Activated naive CD8-positive, alpha-beta T cell treated with anti-CD3 and anti-CD28 coated beads, Interleukin-2, amount 10 ng/mL, durations not matched to agents 7 days and 5 days (primary cell): ENCODE measurements at regions not wholly inside any gene's neighbourhood (a gene's known extent, or its start where the extent isn't known, plus 50 kb on each side); places are given as distances from the start of the nearest gene placed in this dataset.

Experiments used
- ATAC-seq: fragments of 150-1000 bp; cut with Tn5 transposase; one replicate; pipeline ENCODE4 v1.10.0; 2021; ENCODE audit warnings: low read depth, moderate library complexity
- POLR2A ChIA-PET: fragments of 350-600 bp; sonication (Branson Sonifier 250); formaldehyde crosslinking; loops from one replicate; lab custom pipeline; 2021; ENCODE audit warnings: antibody characterized with exemption; lab: Charles Lee
- DNase-seq: peaks from one replicate; pipeline ENCODE4 v3.0.0; 2021
- H3K27ac Mint-ChIP-seq: one replicate; pipeline ENCODE4 v1.8.0; 2022; ENCODE audit warnings: mild to moderate bottlenecking, mixed read lengths
- H3K27me3 Mint-ChIP-seq: one replicate; pipeline ENCODE4 v1.8.0; 2022; ENCODE audit warnings: mild to moderate bottlenecking, moderate library complexity, mixed read lengths
- H3K36me3 Mint-ChIP-seq: one replicate; pipeline ENCODE4 v1.8.0; 2021; ENCODE audit warnings: mild to moderate bottlenecking, mixed read lengths
- H3K4me1 Mint-ChIP-seq: one replicate; pipeline ENCODE4 v1.8.0; 2021; ENCODE audit warnings: mixed read lengths
- H3K4me3 Mint-ChIP-seq: one replicate; pipeline ENCODE4 v1.8.0; 2022; ENCODE audit warnings: mild to moderate bottlenecking, moderate library complexity, mixed read lengths
- H3K9me3 Mint-ChIP-seq: one replicate; pipeline ENCODE4 v1.8.0; 2021; ENCODE audit warnings: mixed read lengths

GRCh38 chr1:69475021-69475420 lies 92.7 kb upstream of the LRRC7 start:
- H3K27ac Mint-ChIP-seq = no peak overlapping the region
- DNase-seq (no peak), ATAC-seq (no peak)
- no peaks in the 10 kb centered on the region for H3K27me3 Mint-ChIP-seq
- POLR2A ChIA-PET = no interaction called here
- H3K4me1 Mint-ChIP-seq = no peaks in the 10 kb centered on the region
- no peaks in the 10 kb centered on the region for H3K36me3 Mint-ChIP-seq
- H3K4me3 Mint-ChIP-seq = no peak overlapping the region
- H3K9me3 Mint-ChIP-seq = peaks cover 2% of the 10 kb centered on the region

GRCh38 chr1:69479734-69480133 lies 88.0 kb upstream of the LRRC7 start:
- H3K4me3 Mint-ChIP-seq = no peak overlapping the region
- POLR2A ChIA-PET = no interaction called here
- no peaks in the 10 kb centered on the region for H3K9me3 Mint-ChIP-seq
- ATAC-seq (no peak), DNase-seq (no peak)
- no peaks in the 10 kb centered on the region for H3K27me3 Mint-ChIP-seq
- no peaks in the 10 kb centered on the region for H3K4me1 Mint-ChIP-seq
- no peaks in the 10 kb centered on the region for H3K36me3 Mint-ChIP-seq
- no peak overlapping the region for H3K27ac Mint-ChIP-seq

GRCh38 chr1:69483246-69483645 lies 84.5 kb upstream of the LRRC7 start:
- Mint-ChIP-seq H3K9me3 (peaks cover 5% of the 10 kb centered on the region), H3K27me3 (no peaks in the 10 kb centered on the region), H3K27ac (no peak overlapping the region), H3K36me3 (no peaks in the 10 kb centered on the region), H3K4me1 (no peaks in the 10 kb centered on the region), H3K4me3 (no peak overlapping the region)
- DNase-seq (no peak), ATAC-seq (no peak)
- POLR2A ChIA-PET = no interaction called here

- ATAC-seq (no peak), DNase-seq (no peak)
- Mint-ChIP-seq H3K27ac (no peak overlapping the region), H3K9me3 (peaks cover 5% of the 10 kb centered on the region), H3K4me1 (no peaks in the 10 kb centered on the region), H3K27me3 (no peaks in the 10 kb centered on the region), H3K36me3 (no peaks in the 10 kb centered on the region), H3K4me3 (no peak overlapping the region)
- POLR2A ChIA-PET = no interaction called here
These were observed 82.1 kb upstream of the LRRC7 start for GRCh38 chr1:69485616-69486015.

GRCh38 chr1:69491416-69491815 lies 76.3 kb upstream of the LRRC7 start:
- Mint-ChIP-seq H3K27ac (no peak overlapping the region), H3K4me3 (no peak overlapping the region), H3K4me1 (no peaks in the 10 kb centered on the region), H3K27me3 (no peaks in the 10 kb centered on the region), H3K9me3 (peaks cover 6% of the 10 kb centered on the region), H3K36me3 (no peaks in the 10 kb centered on the region)
- ATAC-seq (no peak), DNase-seq (no peak)
- POLR2A ChIA-PET = no interaction called here

GRCh38 chr1:69492286-69492685 lies 75.4 kb upstream of the LRRC7 start:
- Mint-ChIP-seq H3K27me3 (no peaks in the 10 kb centered on the region), H3K36me3 (no peaks in the 10 kb centered on the region), H3K4me1 (no peaks in the 10 kb centered on the region), H3K4me3 (no peak overlapping the region), H3K9me3 (peaks cover 4% of the 10 kb centered on the region), H3K27ac (no peak overlapping the region)
- POLR2A ChIA-PET = no interaction called here
- no peak for DNase-seq
- no peak for ATAC-seq

GRCh38 chr1:69494221-69494620 lies 73.5 kb upstream of the LRRC7 start:
- DNase-seq = no peak
- H3K4me1 Mint-ChIP-seq = no peaks in the 10 kb centered on the region
- H3K4me3 Mint-ChIP-seq = no peak overlapping the region
- H3K27me3 Mint-ChIP-seq = no peaks in the 10 kb centered on the region
- no peaks in the 10 kb centered on the region for H3K36me3 Mint-ChIP-seq
- POLR2A ChIA-PET = no interaction called here
- no peak for ATAC-seq
- no peak overlapping the region for H3K27ac Mint-ChIP-seq
- H3K9me3 Mint-ChIP-seq = peaks cover 1% of the 10 kb centered on the region

GRCh38 chr1:69497441-69498221 lies 70.1 kb upstream of the LRRC7 start:
- ATAC-seq (no peak), DNase-seq (no peak)
- Mint-ChIP-seq H3K4me3 (no peak overlapping the region), H3K36me3 (no peaks in the 10 kb centered on the region), H3K9me3 (no peaks in the 10 kb centered on the region), H3K27me3 (no peaks in the 10 kb centered on the region), H3K27ac (no peak overlapping the region), H3K4me1 (no peaks in the 10 kb centered on the region)
- POLR2A ChIA-PET = no interaction called here

GRCh38 chr1:69498711-69499110 lies 69.0 kb upstream of the LRRC7 start:
- no peaks in the 10 kb centered on the region for H3K4me1 Mint-ChIP-seq
- no peak overlapping the region for H3K4me3 Mint-ChIP-seq
- H3K27me3 Mint-ChIP-seq = no peaks in the 10 kb centered on the region
- POLR2A ChIA-PET = no interaction called here
- no peak overlapping the region for H3K27ac Mint-ChIP-seq
- no peaks in the 10 kb centered on the region for H3K36me3 Mint-ChIP-seq
- DNase-seq (no peak), ATAC-seq (no peak)
- H3K9me3 Mint-ChIP-seq = no peaks in the 10 kb centered on the region

GRCh38 chr1:69499203-69499803 lies 68.4 kb upstream of the LRRC7 start:
- no peaks in the 10 kb centered on the region for H3K27me3 Mint-ChIP-seq
- ATAC-seq (no peak), DNase-seq (no peak)
- no peaks in the 10 kb centered on the region for H3K9me3 Mint-ChIP-seq
- POLR2A ChIA-PET = no interaction called here
- H3K4me1 Mint-ChIP-seq = no peaks in the 10 kb centered on the region
- no peak overlapping the region for H3K27ac Mint-ChIP-seq
- no peak overlapping the region for H3K4me3 Mint-ChIP-seq
- no peaks in the 10 kb centered on the region for H3K36me3 Mint-ChIP-seq

- no peak for DNase-seq
- Mint-ChIP-seq H3K36me3 (no peaks in the 10 kb centered on the region), H3K4me1 (no peaks in the 10 kb centered on the region), H3K27me3 (no peaks in the 10 kb centered on the region), H3K4me3 (no peak overlapping the region), H3K9me3 (no peaks in the 10 kb centered on the region), H3K27ac (no peak overlapping the region)
- POLR2A ChIA-PET = no interaction called here
- no peak for ATAC-seq
These were observed 64.7 kb upstream of the LRRC7 start for GRCh38 chr1:69502991-69503390.

GRCh38 chr1:69504730-69505252 lies 62.9 kb upstream of the LRRC7 start:
- Mint-ChIP-seq H3K4me3 (no peak overlapping the region), H3K9me3 (no peaks in the 10 kb centered on the region), H3K4me1 (no peaks in the 10 kb centered on the region), H3K36me3 (no peaks in the 10 kb centered on the region), H3K27me3 (no peaks in the 10 kb centered on the region), H3K27ac (no peak overlapping the region)
- no peak for DNase-seq
- POLR2A ChIA-PET = no interaction called here
- no peak for ATAC-seq

GRCh38 chr1:69506311-69506710 lies 61.4 kb upstream of the LRRC7 start:
- ATAC-seq = no peak
- H3K36me3 Mint-ChIP-seq = no peaks in the 10 kb centered on the region
- POLR2A ChIA-PET = no interaction called here

GRCh38 chr1:69506721-69507120 lies 61.0 kb upstream of the LRRC7 start:
- Mint-ChIP-seq H3K27ac (no peak overlapping the region), H3K9me3 (no peaks in the 10 kb centered on the region), H3K4me1 (no peaks in the 10 kb centered on the region), H3K36me3 (no peaks in the 10 kb centered on the region), H3K4me3 (no peak overlapping the region), H3K27me3 (no peaks in the 10 kb centered on the region)
- POLR2A ChIA-PET = no interaction called here
- ATAC-seq = no peak
- no peak for DNase-seq

More at GRCh38 chr1:69506311-69506710, 61.4 kb upstream of the LRRC7 start:
- Mint-ChIP-seq H3K4me1 (no peaks in the 10 kb centered on the region), H3K27me3 (no peaks in the 10 kb centered on the region), H3K27ac (no peak overlapping the region), H3K4me3 (no peak overlapping the region), H3K9me3 (no peaks in the 10 kb centered on the region)
- no peak for DNase-seq
